ENCODE measurements at regions not wholly inside any gene's neighbourhood (a gene's known extent, or its start where the extent isn't known, plus 50 kb on each side); places are given as distances from the start of the nearest gene placed in this dataset.

- no peak for DNase-seq
Observed at GRCh38 chr10:57314046-57314445, 953.0 kb upstream of the ZWINT start.

GRCh38 chr10:57303566-57303965, 942.5 kb upstream of the ZWINT start:
- no peak for DNase-seq

GRCh38 chr10:57300718-57301117, 939.7 kb upstream of the ZWINT start:
- DNase-seq = no peak

GRCh38 chr10:57294698-57295097, 933.6 kb upstream of the ZWINT start:
- DNase-seq = no peak

GRCh38 chr10:57288754-57289153, 927.7 kb upstream of the ZWINT start:
- DNase-seq = no peak

- no peak for DNase-seq
Observed at GRCh38 chr10:57262892-57263291, 901.8 kb upstream of the ZWINT start.

- DNase-seq = no peak
Observed at GRCh38 chr10:57260175-57260574, 899.1 kb upstream of the ZWINT start.

GRCh38 chr10:57249615-57250281, 888.7 kb upstream of the ZWINT start:
- DNase-seq = no peak

- DNase-seq = no peak
Observed at GRCh38 chr10:57247271-57247670, 886.2 kb upstream of the ZWINT start.

GRCh38 chr10:57225920-57226319, 864.9 kb upstream of the ZWINT start:
- peak; percentile 0 for DNase-seq

- no peak for DNase-seq
Observed at GRCh38 chr10:57224811-57225210, 863.8 kb upstream of the ZWINT start.

- no peak for DNase-seq
Observed at GRCh38 chr10:57222603-57223002, 861.5 kb upstream of the ZWINT start.

- DNase-seq = no peak
Observed at GRCh38 chr10:57222129-57222528, 861.1 kb upstream of the ZWINT start.

- DNase-seq = no peak
Observed at GRCh38 chr10:57221674-57222073, 860.6 kb upstream of the ZWINT start.

GRCh38 chr10:57218382-57218781, 857.3 kb upstream of the ZWINT start:
- DNase-seq = no peak

- DNase-seq = no peak
Observed at GRCh38 chr10:57202356-57202755, 841.3 kb upstream of the ZWINT start.

- no peak for DNase-seq
Observed at GRCh38 chr10:57188846-57189245, 827.8 kb upstream of the ZWINT start.

- no peak for DNase-seq
Observed at GRCh38 chr10:57186201-57186600, 825.1 kb upstream of the ZWINT start.

GRCh38 chr10:57169597-57169996, 808.5 kb upstream of the ZWINT start:
- no peak for DNase-seq

GRCh38 chr10:57168611-57169240, 807.7 kb upstream of the ZWINT start:
- no peak for DNase-seq

- no peak for DNase-seq
Observed at GRCh38 chr10:57165671-57166070, 804.6 kb upstream of the ZWINT start.

GRCh38 chr10:57162231-57162630, 801.2 kb upstream of the ZWINT start:
- DNase-seq = no peak

- no peak for DNase-seq
Observed at GRCh38 chr10:57161157-57161556, 800.1 kb upstream of the ZWINT start.

- no peak for DNase-seq
Observed at GRCh38 chr10:57145548-57145947, 784.5 kb upstream of the ZWINT start.
